ENCODE measurements at regions not wholly inside any gene's neighbourhood (a gene's known extent, or its start where the extent isn't known, plus 50 kb on each side); places are given as distances from the start of the nearest gene placed in this dataset.

- DNase-seq (ENCODE audit: low spot score), result no peak
Measured at GRCh38 chr18:11269257-11269656, 119.9 kb upstream of the PIEZO2 start.

DNA sequence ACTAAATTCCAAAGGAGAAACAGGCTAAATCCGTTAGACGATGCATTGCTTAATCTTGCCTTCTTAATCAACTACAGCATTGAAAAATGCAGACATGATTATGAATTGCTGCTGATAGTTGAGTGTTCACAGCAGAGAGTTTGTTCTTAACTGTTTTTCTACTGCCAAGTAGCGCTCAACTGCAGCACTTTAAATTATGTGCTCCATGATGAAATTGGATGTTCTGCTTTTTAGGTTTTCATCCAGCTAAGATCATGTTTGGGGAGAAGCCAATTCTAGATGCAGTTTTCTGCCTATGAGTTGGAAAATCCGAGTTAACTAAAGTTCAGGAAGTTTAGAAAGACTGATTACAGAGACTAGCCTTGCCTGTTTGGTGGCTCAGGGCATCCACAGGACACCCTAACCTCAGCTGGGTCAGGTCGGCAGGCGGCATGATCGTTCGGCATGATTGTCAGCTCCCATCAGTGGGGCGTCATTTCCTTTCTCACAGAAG is 119.4 kb upstream of the PIEZO2 start:
- no peak for DNase-seq (ENCODE audit: low spot score)

DNA sequence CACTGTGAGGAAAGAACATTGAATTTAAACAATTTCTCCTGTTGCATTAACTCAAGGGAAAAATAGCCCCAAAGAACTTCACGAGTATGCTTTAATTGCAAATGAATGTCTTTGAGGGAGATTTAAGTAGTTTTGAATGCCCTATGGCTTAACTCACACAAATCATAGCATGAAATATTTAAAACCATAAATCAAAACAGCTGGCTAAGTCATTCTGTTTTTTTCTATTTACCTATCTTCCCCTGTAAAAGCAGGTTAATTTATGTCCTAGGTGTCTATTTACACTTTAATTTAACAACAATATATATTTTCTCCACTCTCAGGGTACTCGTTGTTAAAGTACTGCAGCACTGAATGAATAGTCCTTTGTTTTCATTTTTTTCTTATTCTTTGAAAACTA is 118.8 kb upstream of the PIEZO2 start:
- DNase-seq (ENCODE audit: low spot score), result no peak

DNA sequence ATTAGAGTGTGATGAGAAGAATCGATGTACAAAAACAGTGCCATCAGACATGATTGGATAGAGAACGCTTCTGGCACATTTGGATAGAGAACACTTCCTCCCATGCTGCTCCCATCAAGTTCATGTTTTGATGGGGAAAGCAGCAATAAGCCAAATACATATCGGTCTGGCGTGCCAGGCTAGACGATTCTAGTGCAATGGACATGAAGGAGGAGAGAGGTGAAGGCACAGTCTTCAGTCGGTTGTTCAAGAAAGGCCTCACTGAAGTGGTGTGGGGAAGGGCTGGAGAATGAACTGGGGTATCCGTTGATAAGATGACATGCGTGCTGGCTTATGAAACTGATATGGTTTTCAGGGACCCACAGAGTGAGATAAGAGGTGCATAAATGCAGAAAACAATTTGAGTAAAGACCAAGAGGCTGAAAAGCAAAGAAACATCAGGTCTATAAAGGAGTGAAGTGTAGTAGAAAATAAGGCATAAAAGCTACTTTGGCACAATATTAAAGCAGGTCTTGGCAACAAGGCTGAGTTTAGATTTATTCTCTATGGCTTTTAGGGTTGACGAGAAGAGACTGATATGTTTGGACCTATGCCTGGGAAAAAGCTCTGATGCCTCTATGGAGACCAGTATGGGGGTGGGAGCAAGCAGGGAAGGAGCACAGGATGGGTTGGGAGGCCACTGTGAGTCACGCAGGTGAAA is 117.6 kb upstream of the PIEZO2 start:
- no peak for DNase-seq (ENCODE audit: low spot score)

DNA sequence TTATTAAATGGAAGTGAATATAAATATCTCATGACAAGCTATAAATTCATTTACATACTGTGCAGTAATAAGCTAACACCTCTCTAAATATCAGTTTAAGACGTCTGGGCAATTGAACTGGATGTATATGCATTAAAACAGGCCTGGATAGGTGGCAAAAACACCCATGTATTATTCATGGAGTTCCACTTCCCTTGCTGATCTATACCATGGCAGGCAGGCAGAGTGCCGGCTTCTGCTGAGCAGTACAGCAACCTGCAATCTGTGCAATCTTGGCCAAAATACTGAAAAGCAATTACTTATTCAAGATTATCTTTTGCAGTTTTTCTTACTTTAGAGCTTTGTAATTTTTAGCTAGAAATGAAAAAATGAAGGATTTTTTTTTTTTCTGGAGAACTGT is 112.1 kb upstream of the PIEZO2 start:
- DNase-seq (ENCODE audit: low spot score), result no peak

DNA sequence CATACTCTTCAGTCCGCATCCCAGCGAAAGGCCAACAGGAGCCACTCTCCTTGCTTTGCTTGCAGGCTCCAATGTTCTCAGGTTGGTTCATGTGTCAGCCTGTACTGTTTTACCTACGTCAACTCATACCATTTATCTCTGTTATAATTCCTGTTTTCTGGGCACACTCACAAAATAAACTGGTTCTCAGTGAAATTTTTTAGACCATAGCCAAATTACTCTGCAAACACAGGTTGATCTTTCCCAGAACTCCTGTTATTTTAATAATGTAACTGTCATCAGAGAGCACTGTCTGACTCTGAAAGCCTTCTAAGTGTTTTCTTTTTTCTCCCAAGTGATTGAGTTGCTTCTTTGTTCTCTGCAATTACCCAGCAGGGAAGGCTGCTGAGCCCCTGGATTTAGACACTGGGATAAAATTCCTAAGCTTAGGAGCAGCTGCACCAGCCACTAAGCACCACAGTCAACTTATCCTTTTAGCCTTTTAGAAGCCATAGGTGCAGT is 111.6 kb upstream of the PIEZO2 start:
- no peak for DNase-seq (ENCODE audit: low spot score)

- no peak for DNase-seq (ENCODE audit: low spot score)
Measured at GRCh38 chr18:11259469-11260150, 110.2 kb upstream of the PIEZO2 start.

DNA sequence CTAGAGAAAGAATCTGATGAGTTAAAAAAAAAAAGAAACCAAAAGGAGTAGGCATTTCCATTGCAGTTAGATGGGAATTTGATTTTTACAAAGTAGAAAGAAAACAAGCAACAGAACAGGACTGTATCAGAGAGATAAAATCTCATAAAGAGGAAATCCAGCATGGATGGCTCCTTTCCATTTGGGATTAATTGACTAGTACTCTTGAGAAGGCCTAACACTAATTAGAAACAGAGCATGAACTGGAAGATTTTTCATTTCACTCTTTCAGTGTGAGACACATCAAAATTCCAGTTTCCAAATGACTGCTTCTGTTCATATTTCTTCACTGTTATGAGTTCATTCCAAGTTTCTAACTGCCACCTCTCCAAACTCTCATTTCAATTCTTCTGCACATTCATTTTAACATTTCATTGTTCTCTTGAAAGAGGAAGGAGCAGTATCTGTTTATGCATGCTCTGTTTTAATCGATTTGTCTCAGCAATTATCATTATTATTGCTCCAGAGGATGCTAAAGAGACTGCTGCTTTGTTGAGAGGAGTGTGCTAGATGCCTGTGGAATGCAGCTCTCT is 108.8 kb upstream of the PIEZO2 start:
- DNase-seq (ENCODE audit: low spot score), result no peak

- DNase-seq (ENCODE audit: low spot score), result no peak
Measured at GRCh38 chr18:11256251-11256650, 106.9 kb upstream of the PIEZO2 start.

DNA sequence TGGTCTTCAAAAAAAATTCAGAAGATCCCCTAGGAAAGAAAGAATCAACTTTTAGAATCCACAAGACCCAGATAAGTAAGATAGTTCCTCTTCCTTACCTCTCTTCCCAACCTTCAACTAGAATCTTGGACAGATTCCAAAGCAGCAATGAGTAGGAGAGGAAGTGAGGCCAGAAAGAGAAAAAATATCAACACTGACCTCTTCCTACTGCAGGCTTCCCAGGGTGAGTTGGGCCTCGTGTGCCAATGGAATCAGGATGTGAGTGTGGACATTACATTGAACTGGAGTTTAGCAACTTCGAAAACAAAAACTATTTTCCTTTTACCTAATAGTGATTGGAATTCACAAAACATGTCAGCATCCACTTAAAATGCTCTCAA is 102.5 kb upstream of the PIEZO2 start:
- peak; percentile 15 for DNase-seq (ENCODE audit: low spot score)

GRCh38 chr18:11251229-11251890 is 102.0 kb upstream of the PIEZO2 start:
- DNase-seq (ENCODE audit: low spot score), result no peak

GRCh38 chr18:11249391-11249790 is 100.0 kb upstream of the PIEZO2 start:
- DNase-seq (ENCODE audit: low spot score), result no peak

DNA sequence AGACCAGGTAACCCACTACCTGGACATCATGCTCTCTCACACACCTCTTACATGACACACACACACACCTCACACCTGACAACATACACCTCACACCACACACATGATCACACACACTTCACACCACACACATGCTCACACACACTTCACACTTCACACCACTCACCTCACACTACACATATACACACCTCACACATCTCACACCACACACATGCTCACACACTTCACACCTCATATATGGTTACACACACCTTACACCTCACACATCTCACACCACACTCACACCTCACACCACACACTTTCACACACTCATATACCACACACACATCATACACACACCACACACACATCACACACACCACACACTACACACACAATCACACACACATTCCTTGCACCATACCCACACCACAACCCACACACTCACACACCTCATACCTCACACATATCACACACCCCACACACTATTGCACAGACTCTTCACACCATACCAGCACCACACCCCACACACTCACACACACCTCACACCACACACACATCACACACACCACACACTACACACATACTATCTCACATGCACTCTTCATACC is 98.1 kb upstream of the PIEZO2 start:
- no peak for DNase-seq (ENCODE audit: low spot score)

GRCh38 chr18:11246495-11247300 is 97.3 kb upstream of the PIEZO2 start:
- peak; percentile 12 for DNase-seq (ENCODE audit: low spot score)

DNA sequence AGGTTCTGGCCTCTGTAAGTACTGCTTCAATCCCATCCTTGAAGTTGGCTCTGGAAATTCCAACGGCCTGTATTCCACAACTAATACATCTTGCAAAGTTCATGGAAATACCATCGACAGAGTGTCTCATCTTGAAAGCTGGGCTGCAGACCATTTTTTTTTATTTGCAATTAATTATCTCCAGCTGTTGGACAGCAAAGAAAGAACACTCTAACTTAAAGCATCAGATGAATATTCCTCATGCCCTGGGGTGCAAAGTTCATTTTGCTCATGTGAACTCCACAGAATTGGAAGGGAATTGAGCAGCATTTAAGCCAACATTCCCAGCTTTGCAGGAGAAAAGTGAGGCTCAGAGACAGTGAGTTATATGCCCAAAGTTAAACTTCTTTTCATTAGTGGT is 96.5 kb upstream of the PIEZO2 start:
- no peak for DNase-seq (ENCODE audit: low spot score)

GRCh38 chr18:11237484-11237883 is 88.1 kb upstream of the PIEZO2 start:
- DNase-seq (ENCODE audit: low spot score), result no peak

GRCh38 chr18:11237066-11237465 is 87.7 kb upstream of the PIEZO2 start:
- no peak for DNase-seq (ENCODE audit: low spot score)

GRCh38 chr18:11224153-11224552 is 74.8 kb upstream of the PIEZO2 start:
- no peak for DNase-seq (ENCODE audit: low spot score)

DNA sequence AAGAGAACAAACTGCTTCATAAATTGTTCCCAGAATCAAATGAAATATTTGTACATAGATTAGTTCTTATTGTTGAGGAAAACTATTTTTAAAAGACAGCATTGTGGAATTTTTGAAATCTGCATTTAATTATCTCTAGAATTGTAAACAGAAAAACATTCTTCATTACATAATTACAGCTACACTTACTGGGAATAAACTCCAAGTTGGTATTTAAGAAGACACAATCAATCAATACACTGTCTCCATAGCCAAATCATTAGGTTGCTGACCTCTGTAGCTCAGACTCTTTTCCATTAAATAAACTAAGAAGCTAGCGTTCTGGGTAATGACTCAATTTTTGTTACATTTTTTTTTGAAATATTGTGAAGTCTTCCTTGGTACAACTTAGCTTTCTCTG is 70.2 kb upstream of the PIEZO2 start:
- DNase-seq (ENCODE audit: low spot score), result no peak

DNA sequence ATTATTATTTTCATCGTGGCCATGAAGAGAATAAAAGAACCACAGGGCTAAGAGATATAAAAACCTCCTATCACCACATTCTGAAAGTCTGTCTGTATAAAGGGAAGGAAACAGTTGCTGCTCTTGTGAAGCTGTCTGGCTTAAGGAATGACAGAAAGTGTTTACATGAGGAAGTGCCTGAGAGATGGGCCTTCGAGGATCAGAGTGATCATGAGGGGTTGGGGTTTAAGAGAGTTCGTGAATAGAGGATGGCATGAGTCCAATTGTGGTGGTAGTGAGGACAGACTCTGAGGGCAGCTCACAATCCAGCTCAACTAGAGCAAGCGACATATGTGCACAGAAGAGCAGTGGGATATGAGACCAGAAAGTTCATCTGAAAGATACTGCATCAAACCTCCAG is 65.8 kb upstream of the PIEZO2 start:
- no peak for DNase-seq (ENCODE audit: low spot score)

DNA sequence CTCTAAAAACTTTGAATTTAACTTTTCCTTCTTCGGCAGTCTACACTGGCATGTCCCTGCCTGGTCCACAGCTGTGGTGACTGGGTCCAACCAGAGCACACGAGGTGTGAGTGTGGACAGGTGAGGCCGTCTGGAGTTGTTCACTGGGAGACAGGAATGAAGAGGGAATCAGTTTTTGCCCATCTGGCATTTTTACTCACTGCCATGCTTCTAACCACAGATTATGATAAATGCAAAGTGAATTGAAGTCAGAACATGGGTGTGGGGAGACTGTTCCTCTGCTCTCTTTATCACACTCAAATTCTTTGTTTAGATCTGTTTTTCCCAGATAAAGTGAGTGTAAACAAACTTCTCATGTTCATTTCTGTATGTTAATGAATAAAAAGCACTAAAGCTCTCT is 54.7 kb upstream of the PIEZO2 start:
- DNase-seq (ENCODE audit: low spot score), result no peak
